ENCODE measurements at regions not wholly inside any gene's neighbourhood (a gene's known extent, or its start where the extent isn't known, plus 50 kb on each side); places are given as distances from the start of the nearest gene placed in this dataset.
"Not testable (repeated sequence)": the region's sequence is repeated elsewhere in the genome, so short reads cannot be mapped to it uniquely, and the experiment has no call there.

- ATAC-seq = no peak
- POLR2A ChIA-PET = no interaction called here
- no peak for DNase-seq (ENCODE audit: low read depth, low spot score)
- intact Hi-C loops (cut with micrococcal nuclease; ENCODE audit: unreplicated experiment) (no loop called here), in situ Hi-C loops (cut with HindIII; ENCODE audit: low pct_unique_long_range_greater_than_20kb, low sequenced_read_pairs) (no loop called here)
- no peak for TF ChIP-seq TCF7L2 (IDR thresholded peaks at IDR 0.05; ENCODE audit: low read depth, low read length)
- TF ChIP-seq SIN3A (IDR thresholded peaks at IDR 0.05; ENCODE audit: borderline replicate concordance, insufficient read depth, low read depth, low read length) = no peak
- no peak for TF ChIP-seq REST (IDR thresholded peaks at IDR 0.05; ENCODE audit: insufficient read depth in 1 of 2, low read depth in 2 of 2, low read length in 1 of 2)
- no peak for TF ChIP-seq POLR2AphosphoS5 (IDR thresholded peaks at IDR 0.05; ENCODE audit: low read depth, low read length)
- TF ChIP-seq CTCF (IDR thresholded peaks at IDR 0.05) = no peak
- Histone ChIP-seq H3K27ac (ENCODE audit: low read length) (no peak overlapping the region), H3K9me3 (ENCODE audit: control insufficient read depth, insufficient read depth, low read depth, low read length) (no peaks in the 10 kb centered on the region), H3K4me1 (ENCODE audit: control insufficient read depth, insufficient read depth, low read length) (no peaks in the 10 kb centered on the region), H3K36me3 (ENCODE audit: control insufficient read depth, insufficient read depth, low read length) (no peaks in the 10 kb centered on the region), H3K27me3 (ENCODE audit: control insufficient read depth, insufficient read depth, low read length) (no peaks in the 10 kb centered on the region), H3K4me3 (ENCODE audit: low read depth in 2 of 2, low read length in 2 of 2) (no peak overlapping the region)
- BruUV-seq (replicated peaks) = no TSS peak
- CTCF ChIA-PET = no interaction called here
These were observed 191.5 kb upstream of the LRIG3 start for GRCh38 chr12:59111851-59112250.

GRCh38 chr12:59108516-59108915 lies 188.2 kb upstream of the LRIG3 start:
- BruUV-seq (replicated peaks); DNase-seq (ENCODE audit: low read depth, low spot score); H3K4me3 ChIP-seq (ENCODE audit: low read depth in 2 of 2, low read length in 2 of 2); in situ Hi-C loops (cut with HindIII; ENCODE audit: low pct_unique_long_range_greater_than_20kb, low sequenced_read_pairs); ATAC-seq; H3K36me3 ChIP-seq (ENCODE audit: control insufficient read depth, insufficient read depth, low read length); H3K9me3 ChIP-seq (ENCODE audit: control insufficient read depth, insufficient read depth, low read depth, low read length); H3K4me1 ChIP-seq (ENCODE audit: control insufficient read depth, insufficient read depth, low read length); H3K27ac ChIP-seq (ENCODE audit: low read length); CTCF ChIA-PET; POLR2A ChIA-PET; H3K27me3 ChIP-seq (ENCODE audit: control insufficient read depth, insufficient read depth, low read length); intact Hi-C loops (cut with micrococcal nuclease; ENCODE audit: unreplicated experiment): not testable (repeated sequence)

GRCh38 chr12:59100585-59100984 lies 180.3 kb upstream of the LRIG3 start:
- Histone ChIP-seq H3K27ac (ENCODE audit: low read length) (no peak overlapping the region), H3K36me3 (ENCODE audit: control insufficient read depth, insufficient read depth, low read length) (no peaks in the 10 kb centered on the region), H3K4me3 (ENCODE audit: low read depth in 2 of 2, low read length in 2 of 2) (no peak overlapping the region), H3K9me3 (ENCODE audit: control insufficient read depth, insufficient read depth, low read depth, low read length) (no peaks in the 10 kb centered on the region), H3K27me3 (ENCODE audit: control insufficient read depth, insufficient read depth, low read length) (no peaks in the 10 kb centered on the region), H3K4me1 (ENCODE audit: control insufficient read depth, insufficient read depth, low read length) (no peaks in the 10 kb centered on the region)
- ATAC-seq = no peak
- POLR2A ChIA-PET = interaction anchor here (0.5 kb wide), 1 partner anchor 1172 kb away, joined by 6 read pairs; no protein-coding TSS in a partner anchor
- CTCF ChIA-PET = no interaction called here
- TF ChIP-seq REST (IDR thresholded peaks at IDR 0.05; ENCODE audit: insufficient read depth in 1 of 2, low read depth in 2 of 2, low read length in 1 of 2) = no peak
- no peak for TF ChIP-seq CTCF (IDR thresholded peaks at IDR 0.05)
- TF ChIP-seq TCF7L2 (IDR thresholded peaks at IDR 0.05; ENCODE audit: low read depth, low read length) = no peak
- TF ChIP-seq POLR2AphosphoS5 (IDR thresholded peaks at IDR 0.05; ENCODE audit: low read depth, low read length) = no peak
- no peak for TF ChIP-seq SIN3A (IDR thresholded peaks at IDR 0.05; ENCODE audit: borderline replicate concordance, insufficient read depth, low read depth, low read length)
- no peak for DNase-seq (ENCODE audit: low read depth, low spot score)
- in situ Hi-C loops (cut with HindIII; ENCODE audit: low pct_unique_long_range_greater_than_20kb, low sequenced_read_pairs) (no loop called here), intact Hi-C loops (cut with micrococcal nuclease; ENCODE audit: unreplicated experiment) (no loop called here)
- BruUV-seq (replicated peaks) = no TSS peak
